ENCODE measurements at regions not wholly inside any gene's neighbourhood (a gene's known extent, or its start where the extent isn't known, plus 50 kb on each side); places are given as distances from the start of the nearest gene placed in this dataset.

- no peaks in the 10 kb centered on the region for H3K36me3 Mint-ChIP-seq (ENCODE audit: low read depth)
- no peaks in the 10 kb centered on the region for H3K4me1 Mint-ChIP-seq (ENCODE audit: low read depth)
- H3K4me3 Mint-ChIP-seq = no peak overlapping the region
- ChIA-PET CTCF (no interaction called here), POLR2A (no interaction called here)
- intact Hi-C loops (cut with micrococcal nuclease) = no loop called here
- peaks cover 19% of the 10 kb centered on the region for H3K27me3 Mint-ChIP-seq
- TF ChIP-seq CTCF (IDR thresholded peaks at IDR 0.05) = no peak
- DNase-seq = no peak
- peaks cover 9% of the 10 kb centered on the region for H3K9me3 Mint-ChIP-seq
- no peak for ATAC-seq
- H3K27ac Mint-ChIP-seq = no peak overlapping the region
Measured at GRCh38 chr7:42812779-42813178, 99.1 kb downstream of the C7orf25 start.

- ChIA-PET POLR2A (no interaction called here), CTCF (no interaction called here)
- Mint-ChIP-seq H3K9me3 (peaks cover 27% of the 10 kb centered on the region), H3K4me3 (no peak overlapping the region), H3K27me3 (peaks cover 19% of the 10 kb centered on the region), H3K36me3 (ENCODE audit: low read depth) (no peaks in the 10 kb centered on the region), H3K4me1 (ENCODE audit: low read depth) (no peaks in the 10 kb centered on the region), H3K27ac (no peak overlapping the region)
- DNase-seq (no peak), ATAC-seq (no peak)
- intact Hi-C loops (cut with micrococcal nuclease) = no loop called here
- no peak for TF ChIP-seq CTCF (IDR thresholded peaks at IDR 0.05)
Measured at GRCh38 chr7:42805601-42806000, 106.3 kb downstream of the C7orf25 start.

GRCh38 chr7:42794673-42795072 is 117.2 kb downstream of the C7orf25 start:
- POLR2A ChIA-PET = no interaction called here
- H3K36me3 Mint-ChIP-seq (ENCODE audit: low read depth) = no peaks in the 10 kb centered on the region
- H3K9me3 Mint-ChIP-seq = no peaks in the 10 kb centered on the region
- no peak overlapping the region for H3K4me3 Mint-ChIP-seq
- peaks cover 8% of the 10 kb centered on the region for H3K27me3 Mint-ChIP-seq
- no peaks in the 10 kb centered on the region for H3K4me1 Mint-ChIP-seq (ENCODE audit: low read depth)
- CTCF ChIA-PET = no interaction called here
- no peak for TF ChIP-seq CTCF (IDR thresholded peaks at IDR 0.05)
- no peak overlapping the region for H3K27ac Mint-ChIP-seq
- ATAC-seq (no peak), DNase-seq (no peak)
- intact Hi-C loops (cut with micrococcal nuclease) = no loop called here

- Mint-ChIP-seq H3K4me3 (no peak overlapping the region), H3K27me3 (peaks cover 5% of the 10 kb centered on the region), H3K4me1 (ENCODE audit: low read depth) (no peaks in the 10 kb centered on the region), H3K9me3 (no peaks in the 10 kb centered on the region), H3K27ac (no peak overlapping the region), H3K36me3 (ENCODE audit: low read depth) (no peaks in the 10 kb centered on the region)
- ChIA-PET POLR2A (no interaction called here), CTCF (no interaction called here)
- DNase-seq (no peak), ATAC-seq (no peak)
- TF ChIP-seq CTCF (IDR thresholded peaks at IDR 0.05) = no peak
- intact Hi-C loops (cut with micrococcal nuclease) = no loop called here
Measured at GRCh38 chr7:42792841-42793240, 119.0 kb downstream of the C7orf25 start.

- no peaks in the 10 kb centered on the region for H3K4me1 Mint-ChIP-seq (ENCODE audit: low read depth)
- no peak for ATAC-seq
Measured at GRCh38 chr7:42790196-42790595, 121.7 kb downstream of the C7orf25 start.

More at GRCh38 chr7:42790196-42790595, 121.7 kb downstream of the C7orf25 start:
- POLR2A ChIA-PET = interaction anchor here (0.6 kb wide), 1 partner anchor 1079 kb away, joined by 3 read pairs; no protein-coding TSS in a partner anchor
- Mint-ChIP-seq H3K27ac (no peak overlapping the region), H3K27me3 (peaks cover 2% of the 10 kb centered on the region), H3K36me3 (ENCODE audit: low read depth) (no peaks in the 10 kb centered on the region), H3K4me3 (no peak overlapping the region), H3K9me3 (peaks cover 2% of the 10 kb centered on the region)
- TF ChIP-seq CTCF (IDR thresholded peaks at IDR 0.05) = no peak
- intact Hi-C loops (cut with micrococcal nuclease) = no loop called here
- DNase-seq = no peak
- CTCF ChIA-PET = no interaction called here

Data from activated CD8-positive, alpha-beta T cell treated with anti-CD3 and anti-CD28 coated beads for 36 hours (primary cell).